ENCODE measurements at regions not wholly inside any gene's neighbourhood (a gene's known extent, or its start where the extent isn't known, plus 50 kb on each side); places are given as distances from the start of the nearest gene placed in this dataset.

- TF ChIP-seq CTCF (IDR thresholded peaks at IDR 0.05; ENCODE audit: low read depth, low read length): no peak
- TF ChIP-seq EZH2phosphoT487 (IDR thresholded peaks at IDR 0.05; ENCODE audit: low read depth): no peak
Observed at GRCh38 chr3:161875483-161875882, 378.9 kb downstream of the OTOL1 start.

Measured in OCI-LY3 (cell line).